ENCODE measurements at regions not wholly inside any gene's neighbourhood (a gene's known extent, or its start where the extent isn't known, plus 50 kb on each side); places are given as distances from the start of the nearest gene placed in this dataset.

DNA sequence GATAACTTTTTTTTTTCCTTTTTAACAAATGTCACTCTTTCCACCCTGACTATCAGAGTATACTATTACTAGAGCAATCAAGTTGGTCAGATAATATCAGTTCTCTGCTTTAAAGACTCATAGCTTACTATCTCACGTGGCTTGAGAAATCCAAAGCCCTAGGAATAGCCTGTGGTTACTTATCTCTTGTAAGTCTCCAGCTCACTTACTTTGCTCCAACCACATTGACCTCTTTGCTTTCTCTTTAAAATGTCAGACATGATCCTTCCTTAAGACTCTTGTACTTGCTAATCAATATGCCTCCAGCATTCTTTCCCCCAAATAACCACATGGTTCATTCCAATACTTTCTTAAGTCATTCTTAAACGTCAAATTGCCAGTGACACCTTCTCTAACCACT is 1292.2 kb downstream of the REEP3 start:
- Histone ChIP-seq H3K79me2 (ENCODE audit: control insufficient read depth, insufficient read depth, low read length) (no peaks in the 10 kb centered on the region), H3K4me1 (ENCODE audit: control insufficient read depth in 2 of 2, insufficient read depth in 2 of 2, low read length in 2 of 2) (no peaks in the 10 kb centered on the region), H3K27me3 (replicated peaks in 1 of 4; ENCODE audit: control extremely low read depth in 1 of 4, control insufficient read depth in 3 of 4, insufficient read depth in 4 of 4, low read length in 3 of 4) (no peaks in the 10 kb centered on the region), H3K36me3 (replicated peaks in 1 of 2; ENCODE audit: control extremely low read depth in 1 of 2, control insufficient read depth in 1 of 2, extremely low read depth in 1 of 2, insufficient read depth in 2 of 2, low read length in 1 of 2) (no peaks in the 10 kb centered on the region), H3K27ac (ENCODE audit: low read length in 2 of 2) (no peak overlapping the region), H3K9ac (ENCODE audit: low read length) (no peak overlapping the region), H3K4me2 (replicated peaks; ENCODE audit: low read depth, low read length, poor library complexity, severe bottlenecking) (no peak overlapping the region), H2AFZ (ENCODE audit: insufficient read depth, low read depth, low read length, poor library complexity, severe bottlenecking) (no peak overlapping the region), H3K4me3 (ENCODE audit: control extremely low read depth in 1 of 5, extremely low read depth in 1 of 5, insufficient read depth in 1 of 5, low read depth in 2 of 5, low read length in 4 of 5) (no peak overlapping the region), H3K9me3 (ENCODE audit: control extremely low read depth in 1 of 3, control insufficient read depth in 2 of 3, insufficient read depth in 1 of 3, low read length in 2 of 3) (peaks cover 0 to 12% (median 0%) of the 10 kb centered on the region in 3 donors), H4K20me1 (ENCODE audit: control insufficient read depth, insufficient read depth, low read length, poor library complexity, severe bottlenecking) (no peaks in the 10 kb centered on the region)
- no peak for ATAC-seq (ENCODE audit: low read depth)
- no peaks in the 10 kb centered on the region for H3K4me1 Mint-ChIP-seq
- no peaks in the 10 kb centered on the region for H3K27me3 Mint-ChIP-seq
- intact Hi-C loops (cut with micrococcal nuclease) = no loop called here
- DNase-seq = no peak
- ChIA-PET CTCF (no interaction called here), POLR2A (no interaction called here)
- TF ChIP-seq CTCF (IDR thresholded peaks at IDR 0.05) = no peak
- no peak for TF ChIP-seq EZH2 (IDR thresholded peaks at IDR 0.05; ENCODE audit: borderline replicate concordance, insufficient read depth, low read depth, low read length, poor library complexity, severe bottlenecking)
- H3K4me3 Mint-ChIP-seq = no peak overlapping the region
- no peaks in the 10 kb centered on the region for H3K9me3 Mint-ChIP-seq (ENCODE audit: insufficient read depth)
- H3K27ac Mint-ChIP-seq = no peak overlapping the region
- 88% methylated on average over 1 of the region's 2 CpGs for WGBS (ENCODE audit: insufficient coverage)

DNA sequence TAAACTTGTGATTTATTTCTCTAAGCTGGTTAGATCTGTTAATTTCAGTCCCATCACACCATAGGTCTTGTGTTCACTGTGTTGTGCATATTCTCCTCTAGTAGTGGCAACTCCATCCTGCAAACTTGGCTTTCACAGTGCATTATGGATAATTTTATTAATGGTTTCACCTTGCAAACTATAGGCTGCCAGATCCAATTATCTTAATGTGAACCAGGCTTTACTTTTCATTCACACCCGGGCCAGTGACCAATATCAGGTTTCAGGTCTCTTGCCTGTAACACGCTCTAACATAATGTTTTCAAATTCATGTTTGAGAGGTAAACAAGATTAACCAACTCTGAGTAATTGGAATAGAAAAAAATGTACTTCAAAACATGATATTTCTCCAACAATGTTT is 1293.0 kb downstream of the REEP3 start:
- ChIA-PET POLR2A (no interaction called here), CTCF (no interaction called here)
- DNase-seq = no peak
- Histone ChIP-seq H3K27ac (ENCODE audit: low read length in 2 of 2) (no peak overlapping the region), H3K4me2 (replicated peaks; ENCODE audit: low read depth, low read length, poor library complexity, severe bottlenecking) (no peak overlapping the region), H3K9me3 (ENCODE audit: control extremely low read depth in 1 of 3, control insufficient read depth in 2 of 3, insufficient read depth in 1 of 3, low read length in 2 of 3) (peaks cover 0 to 12% (median 0%) of the 10 kb centered on the region in 3 donors), H3K4me3 (ENCODE audit: control extremely low read depth in 1 of 5, extremely low read depth in 1 of 5, insufficient read depth in 1 of 5, low read depth in 2 of 5, low read length in 4 of 5) (no peak overlapping the region), H4K20me1 (ENCODE audit: control insufficient read depth, insufficient read depth, low read length, poor library complexity, severe bottlenecking) (no peaks in the 10 kb centered on the region), H3K4me1 (ENCODE audit: control insufficient read depth in 2 of 2, insufficient read depth in 2 of 2, low read length in 2 of 2) (no peaks in the 10 kb centered on the region), H3K27me3 (replicated peaks in 1 of 4; ENCODE audit: control extremely low read depth in 1 of 4, control insufficient read depth in 3 of 4, insufficient read depth in 4 of 4, low read length in 3 of 4) (no peaks in the 10 kb centered on the region), H2AFZ (ENCODE audit: insufficient read depth, low read depth, low read length, poor library complexity, severe bottlenecking) (no peak overlapping the region), H3K9ac (ENCODE audit: low read length) (no peak overlapping the region), H3K36me3 (replicated peaks in 1 of 2; ENCODE audit: control extremely low read depth in 1 of 2, control insufficient read depth in 1 of 2, extremely low read depth in 1 of 2, insufficient read depth in 2 of 2, low read length in 1 of 2) (no peaks in the 10 kb centered on the region), H3K79me2 (ENCODE audit: control insufficient read depth, insufficient read depth, low read length) (no peaks in the 10 kb centered on the region)
- no peak overlapping the region for H3K27ac Mint-ChIP-seq
- no CpG with 5 or more reads among the region's 2 CpGs for WGBS (ENCODE audit: insufficient coverage)
- no peak for TF ChIP-seq CTCF (IDR thresholded peaks at IDR 0.05)
- no peak for TF ChIP-seq EZH2 (IDR thresholded peaks at IDR 0.05; ENCODE audit: borderline replicate concordance, insufficient read depth, low read depth, low read length, poor library complexity, severe bottlenecking)
- H3K4me1 Mint-ChIP-seq = no peaks in the 10 kb centered on the region
- ATAC-seq (ENCODE audit: low read depth) = no peak
- H3K4me3 Mint-ChIP-seq = no peak overlapping the region
- intact Hi-C loops (cut with micrococcal nuclease) = no loop called here
- no peaks in the 10 kb centered on the region for H3K27me3 Mint-ChIP-seq
- H3K9me3 Mint-ChIP-seq (ENCODE audit: insufficient read depth) = no peaks in the 10 kb centered on the region

Data from B cell (primary cell).